ENCODE measurements at regions not wholly inside any gene's neighbourhood (a gene's known extent, or its start where the extent isn't known, plus 50 kb on each side); places are given as distances from the start of the nearest gene placed in this dataset.
"Not testable (repeated sequence)": the region's sequence is repeated elsewhere in the genome, so short reads cannot be mapped to it uniquely, and the experiment has no call there.

DNA sequence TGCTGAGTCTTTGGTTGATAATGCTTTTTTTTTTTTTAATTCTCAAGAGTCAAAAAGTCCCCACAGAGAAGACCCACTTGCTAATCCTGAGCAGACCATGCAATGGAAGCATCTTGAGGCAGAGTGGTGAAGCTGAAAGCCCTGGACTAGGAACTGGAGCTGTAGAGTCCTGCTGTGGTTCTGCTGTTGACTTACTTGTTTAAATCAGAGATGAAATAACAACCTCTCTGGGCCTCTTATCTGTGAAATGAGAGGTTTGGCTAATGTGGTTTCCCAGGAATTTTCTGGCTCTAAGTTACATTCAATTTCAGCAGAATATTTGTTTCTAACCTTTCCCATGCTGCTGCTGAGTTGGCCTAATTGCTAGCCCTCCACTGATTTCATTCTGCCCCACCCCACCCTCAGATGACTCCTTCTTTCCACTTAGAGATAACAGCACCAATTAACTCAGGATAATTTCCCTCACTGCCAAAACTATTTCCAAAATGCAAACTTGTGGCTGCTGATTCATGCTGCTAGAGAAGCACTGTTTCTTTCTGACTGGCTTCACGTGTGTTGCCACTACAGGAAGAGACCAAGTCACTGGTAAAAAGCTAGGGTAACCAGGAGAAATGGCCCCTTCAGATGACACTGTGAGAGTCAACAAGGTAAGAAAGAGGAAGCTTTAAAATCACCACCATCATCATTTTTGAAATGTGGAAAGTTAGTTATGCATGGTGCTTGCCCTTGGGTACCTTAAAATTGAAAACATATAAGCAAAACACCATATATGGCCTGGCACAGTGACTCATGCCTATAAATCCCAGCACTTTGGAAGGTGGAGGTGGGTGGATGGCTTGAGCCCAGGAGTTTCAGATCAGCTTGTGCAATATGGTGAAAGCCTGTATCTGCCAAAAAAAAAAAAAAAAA lies 326.4 kb downstream of the DCHS2 start:
- H3K4me3 ChIP-seq (ENCODE audit: low read length), result no peak overlapping the region
- DNase-seq (ENCODE audit: low read depth, low spot score), result no peak

DNA sequence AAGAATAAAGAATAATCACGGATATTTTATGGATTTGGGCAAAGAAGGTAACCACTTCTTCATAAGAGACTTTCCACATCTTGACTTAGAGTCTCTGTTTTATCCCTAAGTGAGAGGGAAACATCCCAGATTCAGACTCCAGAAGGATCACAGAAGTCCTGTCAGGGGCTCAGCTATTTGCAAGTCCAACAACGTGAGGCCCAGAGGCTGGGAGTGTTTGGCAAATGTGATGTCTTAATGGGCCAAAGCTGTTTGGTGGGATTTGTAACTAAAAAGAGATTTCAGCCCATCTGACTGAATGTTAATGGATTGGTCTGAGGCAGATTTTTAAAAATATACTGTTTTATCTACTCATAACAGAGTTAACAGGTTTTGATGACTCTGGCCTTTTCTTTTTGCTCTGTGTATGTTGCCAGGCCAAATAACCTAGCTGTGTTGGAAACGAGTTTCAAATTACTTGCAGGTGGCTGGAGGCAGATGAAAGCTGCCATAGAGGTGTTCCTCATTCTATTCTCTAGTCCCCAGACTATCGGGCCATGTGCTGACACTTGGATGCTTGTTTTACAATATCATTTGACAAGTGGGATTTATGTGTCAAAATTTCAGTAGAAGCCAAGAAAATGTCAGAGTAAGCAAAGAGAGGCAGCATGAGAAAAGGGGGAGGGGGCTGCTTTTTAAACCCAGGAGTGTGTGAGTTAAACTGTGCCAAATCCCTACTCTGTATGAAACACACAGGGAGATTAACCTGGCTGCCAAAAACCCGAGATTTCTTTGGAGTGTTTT lies 330.9 kb downstream of the DCHS2 start:
- H3K4me3 ChIP-seq (ENCODE audit: low read length), result no peak overlapping the region
- DNase-seq (ENCODE audit: low read depth, low spot score), result no peak

DNA sequence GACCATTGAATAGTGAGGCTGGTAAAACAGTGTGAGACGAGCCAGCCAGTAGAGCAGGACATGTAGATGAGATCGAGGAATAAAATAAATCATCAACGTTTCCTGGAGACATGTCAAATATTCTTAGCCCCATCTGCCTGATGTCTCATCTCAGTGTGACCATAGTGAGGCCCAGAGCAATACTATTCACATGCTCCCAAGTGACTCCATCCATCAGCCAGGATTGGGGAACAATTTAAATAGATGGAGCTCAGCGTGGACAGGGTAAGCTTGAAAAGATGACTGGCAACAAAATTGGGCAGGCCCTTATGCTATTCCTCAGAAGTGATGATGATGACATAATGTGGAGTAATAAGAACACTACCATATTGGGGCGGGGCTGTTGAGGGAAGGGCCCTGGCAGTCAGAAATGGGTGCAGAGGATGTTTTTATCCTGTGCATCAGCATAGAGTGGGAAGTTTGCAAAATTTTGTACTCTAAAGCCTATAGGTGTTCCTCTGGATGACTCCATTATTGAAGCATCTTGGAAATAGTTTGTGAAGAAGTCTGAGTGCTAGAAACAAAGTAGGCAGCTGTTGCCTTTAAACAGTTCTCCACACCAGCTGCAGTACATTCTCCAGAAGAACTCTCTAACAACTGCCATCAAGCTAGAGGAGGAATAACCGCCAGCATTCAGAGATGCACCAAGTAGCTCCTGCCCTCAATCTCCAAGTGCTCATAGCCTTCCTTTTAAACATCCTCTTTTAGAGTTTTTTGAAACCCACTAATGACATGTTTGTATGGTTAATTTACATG lies 333.0 kb downstream of the DCHS2 start:
- no peak for DNase-seq (ENCODE audit: low read depth, low spot score)
- no peak overlapping the region for H3K4me3 ChIP-seq (ENCODE audit: low read length)

DNA sequence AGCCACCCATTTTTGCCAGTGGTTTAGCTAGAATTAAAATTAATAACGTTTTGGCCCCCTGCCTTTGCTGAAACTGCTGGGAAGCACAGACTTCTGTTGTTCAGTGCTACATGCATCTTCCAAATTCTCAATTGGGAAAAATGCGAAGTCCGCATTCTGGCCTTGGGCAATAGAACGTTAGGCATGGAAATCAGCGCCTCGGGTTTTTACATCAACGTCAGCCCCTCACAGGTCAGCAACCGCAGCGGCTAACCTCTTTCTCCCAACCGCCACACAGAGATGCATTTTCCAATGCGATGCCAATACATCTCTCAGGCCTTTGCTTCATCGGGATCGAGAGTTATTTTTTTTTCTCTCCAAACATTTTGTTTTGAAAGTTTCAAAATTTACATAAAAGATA lies 339.1 kb downstream of the DCHS2 start:
- DNase-seq (ENCODE audit: low read depth, low spot score), result no peak
- no peak overlapping the region for H3K4me3 ChIP-seq (ENCODE audit: low read length)

DNA sequence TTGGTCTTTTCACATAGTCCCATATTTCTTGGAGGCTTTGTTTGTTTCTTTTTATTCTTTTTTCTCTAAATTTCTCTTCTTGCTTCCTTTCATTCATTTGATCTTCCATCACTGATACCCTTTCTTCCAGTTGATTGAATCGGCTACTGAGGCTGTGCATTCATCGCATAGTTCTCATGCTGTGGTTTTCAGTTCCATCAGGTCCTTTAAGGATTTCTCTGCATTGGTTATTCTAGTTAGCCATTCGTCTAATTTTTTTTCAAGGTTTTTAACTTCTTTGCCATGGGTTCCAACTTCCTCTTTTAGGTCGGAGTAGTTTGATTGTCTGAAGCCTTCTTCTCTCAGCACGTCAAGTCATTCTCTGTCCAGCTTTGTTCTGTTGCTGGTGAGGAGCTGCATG lies 342.4 kb downstream of the DCHS2 start:
- not testable (repeated sequence) for H3K4me3 ChIP-seq (ENCODE audit: low read length)

DNA sequence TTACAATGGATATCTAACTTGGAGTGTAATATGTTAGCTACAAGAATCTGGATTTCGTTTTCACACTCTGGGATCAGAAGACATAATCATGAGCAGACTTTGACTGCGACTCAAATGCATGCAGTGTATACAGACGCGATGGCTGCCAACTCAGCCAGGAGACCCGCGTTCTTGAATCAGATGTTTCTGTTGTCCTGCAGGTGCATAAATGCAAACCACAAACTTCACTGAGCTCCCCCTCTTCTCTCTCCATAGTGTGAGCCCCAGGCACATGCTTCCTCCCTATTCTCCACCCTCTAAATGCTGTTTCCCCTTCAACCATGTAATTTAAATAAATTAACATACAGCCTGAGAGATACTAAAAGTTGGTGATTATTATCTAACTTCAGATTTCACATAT lies 347.9 kb downstream of the DCHS2 start:
- no peak for DNase-seq (ENCODE audit: low read depth, low spot score)
- H3K4me3 ChIP-seq (ENCODE audit: low read length), result no peak overlapping the region

More for the DNA sequence above, 342.4 kb downstream of the DCHS2 start:
- DNase-seq (ENCODE audit: low read depth, low spot score), result not testable (repeated sequence)

DNA sequence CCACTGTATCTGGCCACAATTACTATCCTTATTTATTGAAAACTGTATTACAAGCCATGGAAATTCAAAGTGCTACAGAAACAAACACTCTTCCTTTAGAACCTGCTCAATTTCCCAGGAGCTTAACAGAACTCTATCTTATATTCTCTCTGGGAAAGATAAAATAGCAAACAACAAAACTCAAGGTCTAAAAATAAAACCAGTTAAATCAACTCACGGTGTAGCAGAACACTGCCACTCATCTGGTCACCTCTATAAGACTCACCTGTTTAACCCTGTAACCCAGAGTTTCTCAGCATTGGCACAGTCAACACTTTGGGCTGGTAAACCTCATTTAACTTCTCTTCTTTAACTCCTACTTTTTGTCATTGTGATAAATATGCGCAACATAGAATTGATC lies 348.9 kb downstream of the DCHS2 start:
- no peak overlapping the region for H3K4me3 ChIP-seq (ENCODE audit: low read length)
- DNase-seq (ENCODE audit: low read depth, low spot score), result no peak

DNA sequence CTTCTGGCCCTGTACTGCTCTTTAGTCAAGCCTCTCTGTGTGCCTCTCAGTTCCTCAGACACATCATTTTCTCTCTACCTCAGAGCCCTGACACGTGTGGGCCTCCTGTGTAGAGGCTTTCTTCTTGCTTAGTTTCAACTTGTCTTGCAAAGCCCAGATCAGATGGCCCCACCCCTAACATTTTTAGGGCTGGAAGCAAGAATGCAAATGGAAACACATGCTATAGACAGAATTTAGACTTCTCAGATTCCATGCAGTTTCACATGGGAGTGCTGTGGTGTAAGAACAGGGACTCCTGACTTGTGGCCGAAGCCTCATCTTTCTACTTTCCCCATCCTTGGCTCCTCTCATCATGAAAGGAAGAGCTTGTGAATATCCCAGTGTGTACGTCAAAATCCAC lies 350.7 kb downstream of the DCHS2 start:
- DNase-seq (ENCODE audit: low read depth, low spot score), result no peak
- no peak overlapping the region for H3K4me3 ChIP-seq (ENCODE audit: low read length)

DNA sequence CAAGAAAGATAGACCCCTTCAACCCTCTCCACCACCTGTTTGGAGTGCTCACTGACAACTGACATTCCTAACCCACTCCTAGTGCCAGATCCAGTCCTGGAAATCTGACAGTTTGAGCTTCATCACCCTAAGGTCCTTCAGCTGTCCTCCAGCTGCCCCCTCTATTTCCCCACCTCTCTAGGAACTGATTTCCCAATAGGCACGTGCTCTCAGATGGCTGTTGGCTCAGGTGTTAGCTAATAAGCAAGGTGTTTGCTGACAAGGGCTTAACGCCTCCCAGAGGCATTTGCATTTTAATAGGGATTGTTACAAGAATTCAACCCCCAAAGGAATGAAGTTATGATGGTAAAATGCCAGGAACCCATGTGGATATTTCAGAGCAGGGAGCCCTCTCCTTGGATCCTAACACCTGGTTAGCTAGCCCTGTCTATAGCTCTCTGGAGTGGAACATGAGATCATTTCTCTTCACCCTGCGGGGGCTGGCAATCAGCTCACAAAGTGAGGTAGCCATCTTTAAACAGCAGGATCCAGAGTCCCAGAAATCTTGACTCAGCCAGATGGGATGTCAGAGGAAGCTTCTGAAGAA lies 348.5 kb upstream of the SFRP2 start:
- no peak for DNase-seq (ENCODE audit: low read depth, low spot score)
- H3K4me3 ChIP-seq (ENCODE audit: low read length), result no peak overlapping the region

DNA sequence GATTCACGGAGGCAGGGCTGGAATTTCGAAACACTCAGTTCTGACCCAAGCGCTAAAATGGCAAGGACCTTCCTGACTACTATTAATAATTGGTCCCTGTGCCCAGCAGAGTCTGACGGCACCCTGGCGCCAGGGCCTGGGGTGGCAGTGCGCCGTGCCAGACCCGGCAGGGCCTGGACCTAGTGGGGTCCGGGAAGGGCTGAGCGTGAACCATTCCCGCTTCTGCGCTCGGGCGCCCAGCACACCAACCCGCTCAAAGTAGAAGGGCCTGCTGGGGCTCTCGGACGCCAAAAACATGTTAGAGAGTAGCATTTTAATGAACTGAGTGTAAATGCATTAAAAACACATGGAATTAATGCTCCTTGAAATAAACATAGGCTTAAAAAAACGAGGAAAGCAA lies 346.7 kb upstream of the SFRP2 start:
- H3K4me3 ChIP-seq (ENCODE audit: low read length), result no peak overlapping the region
- no peak for DNase-seq (ENCODE audit: low read depth, low spot score)

DNA sequence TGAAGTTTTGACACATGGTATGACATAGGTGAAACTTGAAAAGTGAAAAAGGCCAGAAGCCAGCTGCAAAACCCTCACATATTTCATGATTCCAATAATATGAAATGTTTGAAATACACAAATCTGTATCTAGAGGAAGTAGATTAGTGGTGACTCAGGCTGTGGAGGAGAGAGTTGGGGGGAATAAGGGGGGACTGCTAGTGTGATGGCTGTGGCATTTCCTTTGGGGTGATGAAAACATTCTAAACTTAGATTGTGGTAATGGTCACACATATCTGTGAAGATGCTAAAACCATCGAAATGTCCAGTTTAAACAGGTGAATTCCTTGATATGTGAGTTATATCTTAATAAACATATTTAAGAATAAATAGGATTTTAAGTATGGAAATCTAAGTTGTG lies 343.5 kb upstream of the SFRP2 start:
- no peak overlapping the region for H3K4me3 ChIP-seq (ENCODE audit: low read length)
- DNase-seq (ENCODE audit: low read depth, low spot score), result no peak

DNA sequence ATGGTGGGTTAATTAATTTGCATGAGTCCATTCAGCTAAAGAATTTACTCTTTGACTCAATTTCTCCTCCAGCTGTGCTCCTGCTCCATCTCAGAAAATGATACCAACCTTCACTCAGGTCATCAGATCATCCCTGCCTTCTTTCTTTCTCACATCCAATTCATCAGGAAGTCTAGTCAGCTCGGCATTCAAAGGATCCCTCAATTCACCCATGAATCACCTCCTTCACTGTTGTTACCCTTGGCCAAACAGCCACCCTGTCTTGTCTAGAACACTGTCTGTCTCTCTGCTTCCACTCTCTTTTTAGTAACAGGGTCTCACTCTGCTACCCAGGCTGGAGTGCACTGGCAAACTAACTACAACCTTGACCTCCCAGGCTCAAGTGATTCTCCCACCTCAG lies 337.4 kb upstream of the SFRP2 start:
- no peak for DNase-seq (ENCODE audit: low read depth, low spot score)

DNA sequence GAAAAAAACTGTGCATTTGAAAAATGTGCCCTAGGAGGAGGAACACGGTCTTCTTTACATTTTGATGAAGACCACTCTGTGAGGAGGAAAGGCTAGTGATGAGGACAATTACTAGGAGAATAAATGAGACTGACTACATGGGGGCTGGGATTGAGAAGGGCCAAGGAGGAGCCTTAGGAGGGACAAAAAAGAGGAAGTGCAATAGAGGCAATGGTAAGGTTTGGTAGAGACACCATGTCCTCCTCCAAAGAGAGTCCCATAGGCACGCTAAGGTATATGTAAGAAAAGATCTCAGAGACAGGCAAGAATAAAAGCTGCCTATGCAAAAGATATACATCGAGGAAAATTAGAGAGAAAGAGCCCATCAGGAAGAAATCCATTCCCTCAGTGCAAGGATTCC lies 336.5 kb upstream of the SFRP2 start:
- no peak overlapping the region for H3K4me3 ChIP-seq (ENCODE audit: low read length)
- DNase-seq (ENCODE audit: low read depth, low spot score), result no peak

More for the DNA sequence above, 337.4 kb upstream of the SFRP2 start:
- H3K4me3 ChIP-seq (ENCODE audit: low read length), result no peak overlapping the region

DNA sequence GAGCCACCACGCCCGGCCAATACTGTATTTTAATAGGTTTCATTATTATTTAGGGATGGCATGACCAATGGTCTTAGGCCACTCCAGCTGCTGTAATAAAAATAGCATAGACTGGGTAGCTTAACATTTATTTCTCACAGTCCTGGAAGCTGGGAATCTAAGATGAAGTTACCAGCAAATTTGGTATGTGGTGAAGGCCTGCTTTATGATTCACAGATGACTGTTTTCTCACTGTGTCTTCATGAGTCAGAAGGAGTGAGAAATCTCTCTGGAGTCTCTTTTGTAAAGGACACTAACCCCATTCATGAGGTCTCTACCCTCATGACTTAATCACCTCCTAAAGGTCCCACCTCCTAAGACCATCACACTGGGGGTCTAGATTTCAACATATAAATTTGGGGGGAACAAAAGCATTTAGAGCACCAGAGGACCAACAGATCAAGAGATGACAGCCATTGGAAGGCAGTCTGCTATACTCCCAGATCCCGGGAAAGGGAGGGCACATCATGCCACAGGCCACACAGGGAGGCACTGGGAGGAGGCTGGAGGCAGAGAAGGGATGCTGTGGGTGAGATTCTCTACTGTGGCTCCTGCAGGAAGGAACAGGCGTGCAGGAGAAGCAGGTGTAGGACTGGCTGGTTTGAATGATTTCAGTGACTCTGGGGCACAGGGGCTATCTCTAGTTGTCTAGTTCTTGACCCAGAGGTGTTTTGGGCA lies 335.8 kb upstream of the SFRP2 start:
- no peak for DNase-seq (ENCODE audit: low read depth, low spot score)
- H3K4me3 ChIP-seq (ENCODE audit: low read length), result no peak overlapping the region

DNA sequence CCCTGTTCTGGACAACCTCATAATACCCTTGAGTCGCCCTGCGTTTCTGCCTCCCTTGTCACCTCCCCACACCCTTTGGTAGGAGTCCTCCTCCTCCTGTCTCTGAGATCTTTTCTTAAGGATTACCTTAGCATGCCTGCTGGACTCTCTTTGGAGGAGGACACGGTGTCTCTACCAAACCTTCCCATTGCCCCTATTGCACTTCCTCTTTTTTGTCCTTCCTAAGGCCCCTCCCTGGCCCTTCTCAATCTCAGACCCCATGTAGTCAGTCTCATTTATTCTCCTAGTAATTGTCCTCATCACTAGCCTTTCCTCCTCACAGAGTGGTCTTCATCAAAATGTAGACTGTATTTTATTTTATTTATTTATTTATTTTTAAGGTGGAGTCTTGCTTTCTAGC lies 335.0 kb upstream of the SFRP2 start:
- no peak for DNase-seq (ENCODE audit: low read depth, low spot score)
- H3K4me3 ChIP-seq (ENCODE audit: low read length), result no peak overlapping the region

DNA sequence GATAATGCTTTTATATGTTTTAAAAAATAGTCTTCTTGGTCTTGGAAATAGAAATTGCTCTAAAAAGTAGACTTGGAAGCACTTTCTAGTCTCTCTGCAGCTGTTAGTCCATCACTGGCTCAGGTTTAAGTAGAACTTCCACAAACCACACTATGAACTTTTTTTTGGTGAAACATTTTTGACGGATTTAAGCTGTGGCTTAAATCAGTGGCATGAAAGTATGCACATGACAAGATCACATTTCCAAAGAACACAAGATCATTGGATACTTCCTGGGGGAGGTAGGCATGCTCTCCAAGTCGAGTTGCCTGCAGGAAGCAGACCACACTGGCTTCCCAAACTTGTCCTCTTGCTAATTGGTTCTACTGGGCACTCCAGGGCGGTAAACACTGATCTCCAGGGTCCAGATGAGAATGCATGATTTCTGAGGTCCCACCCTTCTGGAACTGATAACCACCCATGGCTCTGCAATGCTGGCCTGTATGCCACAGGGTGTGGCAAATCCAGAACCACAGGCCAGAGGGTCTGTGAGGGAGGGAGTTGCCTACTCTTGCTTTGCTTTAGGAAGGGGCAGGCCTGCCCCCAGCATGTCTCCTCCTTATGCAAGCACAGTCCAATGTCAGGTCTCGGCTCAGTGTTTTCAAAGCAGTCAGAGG lies 331.9 kb upstream of the SFRP2 start:
- no peak overlapping the region for H3K4me3 ChIP-seq (ENCODE audit: low read length)
- no peak for DNase-seq (ENCODE audit: low read depth, low spot score)

DNA sequence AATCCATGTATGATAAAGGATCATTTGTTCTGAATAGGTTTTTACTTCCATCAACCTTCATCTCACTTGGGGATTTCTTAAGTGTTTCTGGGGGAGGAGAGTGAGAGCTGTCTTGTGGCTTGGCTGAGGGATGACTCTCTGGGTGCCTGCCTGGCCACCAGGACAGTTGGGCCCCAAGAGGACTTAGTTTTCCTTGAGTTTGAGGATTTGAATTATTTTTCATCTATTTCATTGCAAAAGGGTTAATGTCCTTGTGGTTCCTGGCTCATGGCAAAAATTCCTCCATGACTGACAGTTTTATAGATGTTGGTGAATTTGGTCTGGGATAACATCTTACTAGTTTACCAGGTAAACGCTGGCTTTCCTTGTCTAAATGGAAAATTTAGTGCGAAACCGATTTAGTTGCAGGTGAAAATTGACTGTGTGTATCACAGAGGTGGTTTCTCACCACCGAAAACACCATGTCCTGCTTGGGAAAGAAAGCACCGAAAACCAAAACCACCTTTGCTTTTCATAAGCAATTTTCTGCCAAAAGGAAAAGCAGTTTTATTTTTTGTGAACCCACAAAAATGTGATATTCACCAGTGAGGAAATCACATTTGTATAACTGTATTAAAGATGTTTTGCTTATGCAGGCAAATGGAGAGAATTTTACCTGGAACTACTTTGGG lies 331.3 kb upstream of the SFRP2 start:
- H3K4me3 ChIP-seq (ENCODE audit: low read length), result no peak overlapping the region
- no peak for DNase-seq (ENCODE audit: low read depth, low spot score)

DNA sequence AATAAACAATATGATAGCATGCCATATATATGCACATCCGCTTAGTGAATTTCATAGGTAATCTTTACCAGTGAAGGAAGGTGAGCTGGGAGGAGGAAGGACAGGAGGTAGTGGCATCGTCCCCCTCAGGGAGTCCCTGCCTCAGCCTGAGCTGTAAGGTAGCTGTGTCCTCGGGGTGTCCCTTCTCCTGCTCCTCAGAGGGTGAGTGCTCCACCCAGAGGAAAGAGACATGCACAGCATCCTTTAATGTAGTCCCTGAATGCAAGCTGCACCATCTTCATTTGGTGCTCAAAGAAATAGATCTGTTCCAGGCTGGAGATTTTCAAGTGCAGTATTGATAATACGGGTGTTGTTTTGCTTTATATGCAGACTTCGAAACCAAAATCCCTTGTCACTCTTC lies 330.4 kb upstream of the SFRP2 start:
- no peak for DNase-seq (ENCODE audit: low read depth, low spot score)
- no peak overlapping the region for H3K4me3 ChIP-seq (ENCODE audit: low read length)
